ENCODE measurements at regions not wholly inside any gene's neighbourhood (a gene's known extent, or its start where the extent isn't known, plus 50 kb on each side); places are given as distances from the start of the nearest gene placed in this dataset.
"Not testable (repeated sequence)": the region's sequence is repeated elsewhere in the genome, so short reads cannot be mapped to it uniquely, and the experiment has no call there.

DNA sequence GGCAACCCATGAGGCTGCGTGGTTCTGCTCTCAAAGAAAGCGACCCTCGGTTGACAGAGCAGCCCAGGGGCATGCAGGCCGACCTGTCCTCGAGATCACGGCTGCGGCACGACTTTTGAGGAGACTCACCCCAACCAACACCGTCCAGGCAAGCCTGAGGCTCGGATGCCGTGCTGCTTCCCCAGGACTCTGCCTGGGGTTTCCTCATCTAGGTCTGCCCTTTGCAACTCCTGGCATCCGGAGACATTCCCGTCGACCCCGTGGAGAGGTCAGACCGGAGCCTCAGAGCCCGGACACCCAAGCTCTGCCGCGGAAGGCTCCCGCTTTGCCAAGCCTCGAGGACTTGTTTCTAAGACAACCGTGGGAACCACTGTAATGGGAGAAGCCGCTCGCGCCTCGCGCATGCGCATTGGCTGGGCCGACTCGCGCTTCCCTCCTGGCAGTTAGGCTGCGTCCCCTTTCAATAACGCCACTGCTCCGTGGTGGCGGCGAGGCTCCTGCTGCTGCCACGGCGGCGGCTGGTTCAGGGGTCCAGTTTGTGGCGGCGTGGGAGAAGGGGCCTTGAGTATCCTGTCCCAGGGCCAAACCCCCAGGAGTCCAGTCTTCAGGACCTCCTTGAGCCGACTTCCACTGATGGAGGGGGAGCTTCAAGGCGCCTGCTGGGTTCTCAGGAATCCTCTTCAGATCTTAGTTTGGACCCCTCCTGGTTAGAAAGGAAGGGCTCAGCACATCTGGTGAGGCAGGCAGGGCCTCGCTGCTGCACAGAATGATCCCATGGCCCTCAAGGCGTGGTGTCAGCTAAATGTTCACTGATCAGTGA lies 101.7 kb upstream of the ZNF337 start:
- H3K4me3 Mint-ChIP-seq; H3K36me3 Mint-ChIP-seq; H3K27me3 Mint-ChIP-seq (ENCODE audit: low read depth in 3 of 3); H3K4me1 Mint-ChIP-seq; DNase-seq; H3K9me3 Mint-ChIP-seq; H3K27ac Mint-ChIP-seq: not testable (repeated sequence)

- H3K9me3 Mint-ChIP-seq: not testable (repeated sequence)
These were observed 100.4 kb upstream of the ZNF337 start for GRCh38 chr20:25797062-25797461.

DNA sequence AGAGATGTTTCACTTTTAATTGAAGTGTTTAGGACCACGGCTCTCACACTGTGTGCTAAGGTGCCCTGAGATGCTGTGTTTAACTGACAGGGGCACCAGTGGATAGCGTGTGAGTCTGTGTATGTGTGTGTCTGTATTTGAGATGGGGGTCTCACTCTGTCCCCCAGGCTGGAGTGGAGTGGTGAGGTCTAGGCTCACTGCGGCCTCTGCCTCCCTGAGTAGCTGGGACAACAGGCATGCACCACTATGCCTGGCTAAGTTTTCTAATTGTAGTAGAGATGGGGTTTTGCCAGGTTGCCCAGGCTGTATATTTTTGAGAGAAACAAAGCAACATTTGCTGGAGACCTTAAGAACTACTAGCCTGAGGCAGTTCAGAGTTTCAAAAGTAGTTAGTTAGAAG lies 80.6 kb upstream of the ZNF337 start:
- H3K27me3 Mint-ChIP-seq (ENCODE audit: low read depth in 3 of 3); H3K27ac Mint-ChIP-seq; H3K4me3 Mint-ChIP-seq; H3K4me1 Mint-ChIP-seq; H3K9me3 Mint-ChIP-seq; DNase-seq; H3K36me3 Mint-ChIP-seq: not testable (repeated sequence)

More at GRCh38 chr20:25797062-25797461, 100.4 kb upstream of the ZNF337 start:
- not testable (repeated sequence) for H3K4me3 Mint-ChIP-seq; H3K36me3 Mint-ChIP-seq; H3K27me3 Mint-ChIP-seq (ENCODE audit: low read depth in 3 of 3); H3K4me1 Mint-ChIP-seq; DNase-seq; H3K27ac Mint-ChIP-seq

DNA sequence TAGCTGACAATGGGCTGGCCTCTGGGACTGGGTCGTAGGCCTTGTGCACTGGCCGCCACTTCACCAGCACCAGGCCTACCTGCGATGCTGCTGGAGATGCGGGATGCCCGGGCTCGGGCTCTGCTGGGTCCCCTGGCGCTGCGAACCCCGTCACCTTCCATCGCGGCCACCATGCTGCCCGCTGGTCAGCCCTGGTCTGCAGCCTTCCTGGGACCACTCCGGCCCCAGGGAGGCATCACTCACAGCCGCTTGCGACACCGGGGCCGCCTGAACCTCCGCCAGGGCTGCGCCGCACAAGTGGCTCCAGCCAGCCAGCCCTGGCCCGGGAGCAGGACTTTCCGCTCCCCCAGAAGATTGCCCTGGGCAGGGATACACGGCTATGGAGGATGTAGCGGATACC lies 78.1 kb upstream of the ZNF337 start:
- not testable (repeated sequence) for H3K4me3 Mint-ChIP-seq; DNase-seq; H3K4me1 Mint-ChIP-seq; H3K27ac Mint-ChIP-seq; H3K36me3 Mint-ChIP-seq; H3K9me3 Mint-ChIP-seq; H3K27me3 Mint-ChIP-seq (ENCODE audit: low read depth in 3 of 3)

DNA sequence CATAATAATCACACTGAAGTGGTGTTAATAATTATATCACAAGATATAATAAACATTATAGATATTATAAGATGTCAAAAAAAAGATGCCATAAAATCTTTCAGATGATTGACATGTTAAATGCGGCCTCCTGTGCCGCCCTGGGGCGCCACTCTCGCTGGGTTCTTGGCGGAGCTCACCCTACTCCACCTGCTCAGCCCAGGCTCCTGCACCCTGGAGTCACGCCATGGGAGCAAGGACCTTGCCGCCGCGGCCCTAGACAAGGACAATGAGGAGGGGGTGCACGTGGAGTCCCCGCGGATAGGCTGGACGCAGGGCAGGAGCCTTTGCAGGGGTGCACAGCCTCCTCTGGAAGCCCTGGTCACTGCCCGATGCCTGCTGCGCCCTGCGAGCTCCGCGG lies 77.5 kb upstream of the ZNF337 start:
- not testable (repeated sequence) for H3K27me3 Mint-ChIP-seq (ENCODE audit: low read depth in 3 of 3); DNase-seq; H3K36me3 Mint-ChIP-seq; H3K4me3 Mint-ChIP-seq; H3K4me1 Mint-ChIP-seq; H3K9me3 Mint-ChIP-seq; H3K27ac Mint-ChIP-seq

DNA sequence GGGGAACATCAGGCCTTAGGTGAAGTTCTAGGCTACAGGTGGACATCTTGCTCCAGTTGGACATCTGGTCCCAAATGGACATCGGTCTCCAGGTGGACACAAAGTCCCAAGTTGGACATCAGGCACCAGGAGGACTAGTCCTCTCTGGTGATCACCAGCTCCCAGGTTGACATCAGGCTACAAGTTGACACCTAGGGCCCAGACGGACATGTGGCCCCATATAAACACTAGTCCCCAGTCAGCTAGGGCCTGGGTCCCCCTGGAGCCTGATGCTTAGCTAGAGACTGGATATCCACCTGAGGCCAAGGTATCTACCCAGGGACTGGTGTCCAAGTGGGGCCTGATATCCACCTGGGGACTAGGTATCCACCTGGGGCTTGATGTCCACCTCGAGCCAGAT lies 75.8 kb upstream of the ZNF337 start:
- H3K4me3 Mint-ChIP-seq; DNase-seq; H3K4me1 Mint-ChIP-seq; H3K27ac Mint-ChIP-seq; H3K27me3 Mint-ChIP-seq (ENCODE audit: low read depth in 3 of 3); H3K9me3 Mint-ChIP-seq; H3K36me3 Mint-ChIP-seq: not testable (repeated sequence)

- H3K4me3 Mint-ChIP-seq; H3K9me3 Mint-ChIP-seq; DNase-seq; H3K4me1 Mint-ChIP-seq; H3K36me3 Mint-ChIP-seq; H3K27ac Mint-ChIP-seq; H3K27me3 Mint-ChIP-seq (ENCODE audit: low read depth in 3 of 3): not testable (repeated sequence)
These were observed 75.2 kb upstream of the ZNF337 start for GRCh38 chr20:25771818-25772217.

DNA sequence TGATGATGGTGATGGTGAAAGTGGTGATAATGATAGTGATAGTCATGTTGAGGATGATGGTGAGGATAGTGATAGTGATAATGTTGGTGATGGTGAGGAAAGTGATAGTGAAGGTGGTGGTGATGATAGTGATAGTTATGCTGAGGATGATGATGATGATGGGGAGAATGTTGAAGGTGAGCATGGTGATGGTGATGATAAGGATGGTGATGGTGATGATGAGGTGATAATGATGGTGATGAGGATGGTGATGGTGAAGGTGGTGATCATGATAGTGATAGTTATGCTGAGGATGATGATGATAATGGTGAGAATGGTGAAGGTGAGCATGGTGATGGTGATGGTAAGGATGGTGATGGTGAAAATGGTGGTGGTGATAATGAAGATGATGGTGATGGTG lies 64.9 kb upstream of the ZNF337 start:
- Mint-ChIP-seq H3K27me3 (ENCODE audit: low read depth in 3 of 3) (peaks cover 0 to 3% (median 0%) of the 10 kb centered on the region in 3 donors), H3K36me3 (no peaks in the 10 kb centered on the region), H3K9me3 (peaks cover 0 to 1% (median 0%) of the 10 kb centered on the region in 6 donors), H3K4me1 (no peaks in the 10 kb centered on the region), H3K27ac (no peak overlapping the region), H3K4me3 (no peak overlapping the region)
- no peak for DNase-seq

- not testable (repeated sequence) for H3K4me3 Mint-ChIP-seq; H3K27ac Mint-ChIP-seq; H3K9me3 Mint-ChIP-seq; H3K36me3 Mint-ChIP-seq; H3K4me1 Mint-ChIP-seq; DNase-seq; H3K27me3 Mint-ChIP-seq (ENCODE audit: low read depth in 3 of 3)
These were observed 64.4 kb upstream of the ZNF337 start for GRCh38 chr20:25761046-25761445.

DNA sequence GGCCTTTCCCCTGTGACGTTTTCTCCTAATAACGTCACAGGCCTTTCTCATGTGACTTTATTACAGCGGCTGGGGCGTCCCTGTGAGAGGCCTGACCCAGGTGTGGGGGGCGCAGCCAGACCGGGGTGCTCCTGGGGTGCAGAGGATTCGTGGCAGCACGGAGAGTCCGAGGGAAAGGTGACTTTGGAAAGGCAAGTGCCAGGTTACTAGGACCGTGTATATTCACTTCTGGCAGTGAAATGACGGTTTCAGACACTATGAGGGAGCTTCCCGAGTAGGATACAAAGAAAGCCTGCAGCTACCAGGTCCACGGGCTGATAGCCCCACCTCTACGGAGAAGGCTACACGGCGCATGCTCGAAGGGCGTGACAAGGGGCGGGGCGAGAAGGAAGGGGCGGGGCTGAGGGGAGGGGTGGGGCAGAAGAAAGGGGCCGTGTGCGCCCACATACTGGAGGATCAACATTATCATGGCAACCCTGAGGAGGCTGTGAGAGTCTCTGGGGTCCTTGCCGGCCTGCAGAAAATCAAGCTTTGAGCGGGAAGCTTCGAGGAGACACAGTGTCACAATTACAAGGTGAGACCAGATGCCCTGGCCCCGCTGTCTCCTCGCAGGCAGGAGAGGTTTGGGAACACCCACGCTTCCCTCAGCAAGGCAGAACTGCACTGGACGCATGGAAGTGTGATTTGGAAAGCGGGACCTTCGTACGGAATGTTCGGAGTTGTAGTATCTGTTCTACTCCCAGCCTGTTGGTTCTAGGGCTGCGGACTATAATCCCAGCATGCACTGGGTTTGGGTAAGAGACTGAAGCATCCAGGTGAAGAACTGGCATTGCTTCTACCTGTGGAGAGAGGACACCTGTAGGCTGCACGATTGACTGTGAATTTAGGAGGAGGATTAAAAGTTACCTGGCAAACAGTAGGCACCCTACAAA lies 54.4 kb upstream of the ZNF337 start:
- Mint-ChIP-seq H3K27me3 (ENCODE audit: low read depth in 3 of 3) (no peaks in the 10 kb centered on the region), H3K4me3 (peak overlapping the region; percentile 81 to 90 (median 84)), H3K36me3 (no peaks in the 10 kb centered on the region), H3K4me1 (peaks cover 5 to 15% of the 10 kb centered on the region in 2 donors), H3K27ac (peak overlapping the region in 5 of 6 donors; percentile 49 to 86 (median 84)), H3K9me3 (no peaks in the 10 kb centered on the region)
- DNase-seq: peak; percentile 47 to 58 (median 57)

- no peak for DNase-seq
- no peaks in the 10 kb centered on the region for H3K9me3 Mint-ChIP-seq
- peaks cover 5 to 15% of the 10 kb centered on the region in 2 donors for H3K4me1 Mint-ChIP-seq
These were observed 53.6 kb upstream of the ZNF337 start for GRCh38 chr20:25750220-25750764.

DNA sequence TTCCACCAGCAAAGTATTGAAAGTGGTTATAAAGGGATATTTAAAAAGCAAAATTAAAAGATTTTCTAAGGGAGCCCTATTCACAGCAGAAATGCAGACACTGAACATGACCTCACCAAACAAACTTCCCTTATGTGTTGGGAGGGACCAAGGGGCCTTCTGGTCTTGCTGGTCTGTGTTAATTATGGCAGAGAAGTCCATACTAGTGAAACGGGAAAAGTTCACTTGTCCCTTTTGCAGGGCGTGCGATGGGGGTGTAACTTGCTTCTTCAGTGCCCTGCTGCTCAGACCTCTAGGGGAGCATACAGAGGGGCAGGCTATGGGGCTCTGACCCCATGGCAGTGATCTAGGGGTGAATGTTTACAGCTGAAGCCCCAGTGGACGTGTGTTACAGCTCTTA lies 53.0 kb upstream of the ZNF337 start:
- Mint-ChIP-seq H3K9me3 (no peaks in the 10 kb centered on the region), H3K4me1 (peaks cover 5 to 15% of the 10 kb centered on the region in 2 donors), H3K4me3 (peak overlapping the region in 1 of 5 donors; percentile 9), H3K36me3 (no peaks in the 10 kb centered on the region), H3K27ac (peak overlapping the region in 2 of 6 donors; percentile 6 to 20), H3K27me3 (ENCODE audit: low read depth in 3 of 3) (no peaks in the 10 kb centered on the region)
- DNase-seq: no peak

More at GRCh38 chr20:25750220-25750764, 53.6 kb upstream of the ZNF337 start:
- peak overlapping the region; percentile 81 to 90 (median 84) for H3K4me3 Mint-ChIP-seq
- H3K27ac Mint-ChIP-seq: peak overlapping the region in 4 of 6 donors; percentile 49 to 86 (median 85)
- no peaks in the 10 kb centered on the region for H3K27me3 Mint-ChIP-seq (ENCODE audit: low read depth in 3 of 3)
- no peaks in the 10 kb centered on the region for H3K36me3 Mint-ChIP-seq

Measured in immature natural killer cell (primary cell).